HG03095 (cell line): ENCODE measurements at regions not wholly inside any gene's neighbourhood (a gene's known extent, or its start where the extent isn't known, plus 50 kb on each side); places are given as distances from the start of the nearest gene placed in this dataset.

Experiments
- ATAC-seq: cut with Tn5 transposase; IDR thresholded peaks from one replicate; pipeline ENCODE4 v1.9.1; 2021; ENCODE audit warnings: moderate library complexity; ENCODE audit not compliant: unreplicated experiment

DNA sequence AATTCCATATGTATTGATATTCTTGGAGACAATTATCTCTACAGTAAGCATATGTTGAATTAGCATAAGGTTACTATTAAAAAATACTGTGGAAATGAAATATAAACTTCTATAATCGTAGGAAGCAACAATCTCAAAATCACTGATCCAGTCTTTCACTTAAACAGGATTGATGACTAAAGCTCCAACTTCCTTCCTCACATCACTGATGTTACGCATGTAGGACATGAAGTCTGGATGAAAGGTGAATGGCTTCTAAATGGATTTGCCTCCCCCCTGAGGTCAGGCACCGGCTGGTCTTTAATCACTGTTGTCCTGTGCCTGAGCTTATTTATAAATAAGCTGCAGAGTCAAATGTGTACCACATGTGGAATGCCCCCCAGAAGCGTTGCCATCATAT, 157.1 kb upstream of the NFIB start:
- no peak for ATAC-seq

DNA sequence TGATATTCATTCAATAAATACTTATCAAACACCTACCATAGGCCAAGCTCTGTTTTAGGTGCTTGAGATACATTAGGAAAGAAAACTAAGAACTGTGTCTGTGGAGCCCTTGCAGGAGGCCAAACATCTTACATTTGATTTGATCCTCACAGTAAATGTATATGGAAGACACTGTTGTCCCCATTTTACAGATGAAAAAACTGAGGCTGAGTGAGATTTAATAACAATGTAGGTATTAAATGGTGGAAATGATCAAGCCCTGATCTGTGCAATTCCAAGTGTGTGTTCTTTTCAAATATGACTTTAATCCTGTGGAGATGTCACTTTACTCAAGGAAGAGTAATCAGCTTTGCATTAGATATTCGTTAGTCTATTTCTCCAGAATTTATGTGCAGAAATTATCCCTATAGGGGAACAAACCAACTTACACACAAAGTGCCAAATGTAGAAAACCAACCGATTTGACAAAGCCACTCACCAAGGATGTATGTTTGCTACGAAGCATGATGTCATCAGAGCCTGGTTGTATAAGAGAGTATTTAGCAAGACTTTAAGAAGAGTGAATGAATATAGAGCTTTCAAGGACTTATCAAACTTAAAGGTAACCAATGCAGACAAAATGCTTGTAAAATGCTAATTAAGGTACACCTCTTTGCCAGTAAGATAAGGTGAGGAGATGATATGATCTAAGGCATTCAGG, 153.9 kb upstream of the NFIB start:
- no peak for ATAC-seq

DNA sequence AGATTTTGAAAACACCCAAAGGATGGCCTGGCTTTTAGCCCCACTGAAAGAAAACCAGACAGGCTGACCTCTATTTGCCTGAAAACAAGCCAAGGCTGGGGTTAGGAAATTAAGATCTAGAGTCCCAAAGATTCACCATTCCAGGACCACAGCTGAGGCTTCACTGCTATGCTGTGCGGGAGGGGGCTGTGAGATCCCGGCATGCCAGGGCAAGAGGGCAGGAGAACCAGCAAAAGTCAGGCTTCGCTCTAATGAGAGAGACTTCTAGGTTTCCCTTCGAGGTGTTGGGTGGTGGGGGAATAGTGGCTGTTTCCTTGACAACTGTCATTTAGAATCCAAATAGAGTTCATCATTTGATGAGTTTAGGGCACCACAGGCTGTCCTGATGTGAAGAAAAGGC, 152.9 kb upstream of the NFIB start:
- ATAC-seq, result no peak

DNA sequence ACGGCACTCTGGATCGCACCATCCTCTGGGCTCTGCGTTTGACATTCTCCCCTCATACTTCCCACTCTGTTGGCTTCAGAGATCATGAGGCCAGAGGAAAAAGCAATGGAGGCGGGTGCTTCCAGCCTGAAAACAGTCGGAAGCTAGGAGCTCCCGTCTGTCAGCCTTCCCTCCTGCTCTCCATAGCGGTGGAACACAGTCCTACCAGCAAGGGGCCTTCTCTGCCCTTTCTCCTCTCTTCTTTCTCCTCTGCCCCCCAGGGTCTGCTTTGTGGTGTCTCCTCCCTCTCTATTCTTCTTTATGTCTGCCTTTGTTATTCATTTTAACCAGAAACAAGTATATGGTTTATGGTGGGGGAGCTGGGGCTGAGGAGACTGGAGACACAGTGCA, 152.5 kb upstream of the NFIB start:
- no peak for ATAC-seq

DNA sequence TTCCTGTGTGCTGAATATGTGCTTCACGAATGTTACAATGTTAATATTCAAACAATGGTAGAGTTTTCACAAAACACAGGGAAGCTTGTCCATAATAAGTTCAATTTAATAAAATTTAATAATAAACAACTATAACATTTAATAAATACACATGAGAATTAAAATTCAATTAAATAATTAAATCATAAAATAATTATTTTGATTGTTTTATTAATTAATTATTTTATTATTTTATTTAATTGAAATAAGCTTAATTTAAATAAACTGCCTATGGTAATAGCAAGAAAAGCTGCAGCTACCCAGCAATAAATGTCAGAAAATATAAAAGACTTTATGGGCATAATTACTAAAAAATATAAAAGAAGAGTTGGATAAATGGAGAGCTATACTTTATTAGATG, 149.0 kb upstream of the NFIB start:
- ATAC-seq, result no peak

DNA sequence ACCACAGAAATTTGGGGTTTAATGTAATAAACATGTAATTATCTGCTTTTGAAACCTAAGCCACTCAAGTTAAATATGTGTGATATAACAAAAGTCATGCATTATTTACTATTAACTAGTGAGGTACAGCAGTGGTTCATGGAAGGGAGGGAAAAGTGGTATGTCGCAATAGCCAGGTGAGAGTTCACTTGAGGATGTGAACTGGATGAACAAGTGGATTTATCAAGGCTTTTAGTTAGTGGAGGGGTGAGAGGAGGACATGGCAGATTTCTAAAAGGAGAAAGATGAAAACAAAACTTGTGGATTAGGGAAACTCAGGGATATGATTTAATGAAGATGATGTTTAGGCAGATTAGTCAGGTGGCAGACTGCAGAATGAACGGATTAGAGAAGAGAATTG, 141.3 kb upstream of the NFIB start:
- ATAC-seq, result no peak

DNA sequence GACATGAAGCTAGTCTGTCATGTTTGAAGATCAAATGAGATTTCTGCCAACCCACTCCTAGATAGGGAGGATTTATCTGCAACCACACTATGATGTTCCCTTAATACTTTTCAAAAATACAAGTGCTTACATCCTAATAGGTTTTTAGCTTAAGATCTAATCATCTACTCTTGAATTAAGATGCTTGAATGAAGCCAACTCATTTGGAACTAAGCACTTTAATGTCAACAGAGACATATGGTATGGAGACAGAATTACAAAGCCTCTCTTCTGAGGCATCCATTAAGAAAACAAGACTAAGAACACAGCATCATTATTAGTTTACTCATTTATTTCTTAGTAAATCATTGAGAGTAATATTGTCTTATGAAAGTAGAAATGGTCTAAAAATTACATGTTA, 139.3 kb upstream of the NFIB start:
- no peak for ATAC-seq

DNA sequence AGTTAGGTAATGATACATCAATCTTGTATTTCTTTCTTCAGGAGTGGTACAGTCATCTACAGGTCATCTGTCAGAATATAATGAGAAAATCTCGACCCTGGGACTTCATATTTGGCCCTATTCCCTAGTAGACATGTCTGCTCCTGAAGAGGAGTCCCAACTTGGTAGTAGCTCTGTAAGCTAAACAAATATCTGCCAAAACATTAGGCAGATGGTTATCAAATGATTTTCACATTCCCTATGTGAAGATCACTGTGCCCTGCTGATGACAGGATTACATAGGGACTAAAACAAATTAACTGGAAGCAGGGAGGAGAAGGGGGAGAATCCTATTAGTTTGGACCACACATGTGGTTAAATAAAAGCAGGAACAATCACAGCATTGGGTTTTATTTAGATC, 138.6 kb upstream of the NFIB start:
- no peak for ATAC-seq

DNA sequence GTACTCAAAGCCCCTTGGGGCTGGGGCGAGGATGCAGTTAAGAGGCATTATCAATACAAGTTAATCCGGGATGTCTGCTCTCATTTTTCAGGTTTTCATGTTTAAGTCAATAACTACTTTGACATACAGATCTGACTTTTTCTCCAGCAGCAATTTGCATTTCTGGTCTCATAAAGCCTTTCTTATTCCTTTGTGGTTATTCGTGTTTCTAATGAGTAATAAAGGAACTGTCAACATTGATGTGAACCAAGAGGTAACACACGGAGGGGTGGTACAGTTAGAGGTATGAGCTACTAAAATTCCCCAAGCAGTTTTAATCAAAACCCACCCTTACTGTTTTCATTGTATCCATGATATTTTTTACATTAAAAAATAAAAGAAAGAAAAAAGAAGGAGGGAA, 138.0 kb upstream of the NFIB start:
- ATAC-seq, result peak; percentile 92

DNA sequence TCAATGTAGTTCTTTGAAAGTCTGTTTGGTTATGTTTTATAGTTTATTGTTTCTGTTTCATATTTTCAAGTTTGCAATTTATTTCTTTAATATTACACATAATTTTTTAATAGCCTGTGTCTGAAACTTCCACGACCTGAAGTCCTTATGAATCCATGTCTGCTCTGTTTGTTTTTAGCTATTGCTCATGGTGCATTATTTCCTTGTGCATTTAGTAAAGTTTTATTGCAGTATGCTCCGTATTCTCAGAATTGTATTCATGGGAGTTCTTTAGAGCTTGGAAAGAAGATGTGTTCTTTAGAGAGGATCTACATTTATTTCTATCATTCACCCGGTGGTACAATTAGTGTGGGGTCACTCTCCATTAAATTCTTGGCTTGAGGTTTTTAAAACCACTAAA, 133.2 kb upstream of the NFIB start:
- no peak for ATAC-seq

DNA sequence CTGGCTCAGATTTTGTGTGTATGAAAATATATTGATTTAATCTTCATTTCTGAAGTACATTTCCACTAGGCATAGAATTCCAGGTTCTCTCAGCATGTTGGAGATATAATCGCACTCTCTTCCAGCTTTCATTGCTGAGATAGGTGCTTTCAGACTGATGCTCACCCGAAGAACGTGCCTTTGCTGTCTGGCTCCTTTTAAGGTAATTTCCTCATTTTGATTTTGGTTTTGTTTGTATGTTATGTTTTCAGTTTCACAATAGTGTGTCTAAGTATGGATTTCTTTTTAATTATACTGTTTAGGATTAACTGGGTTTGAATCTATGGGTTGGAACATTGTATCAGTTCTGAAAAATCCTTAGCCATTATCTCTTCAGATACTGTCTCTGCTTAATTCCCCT, 132.0 kb upstream of the NFIB start:
- ATAC-seq, result no peak

DNA sequence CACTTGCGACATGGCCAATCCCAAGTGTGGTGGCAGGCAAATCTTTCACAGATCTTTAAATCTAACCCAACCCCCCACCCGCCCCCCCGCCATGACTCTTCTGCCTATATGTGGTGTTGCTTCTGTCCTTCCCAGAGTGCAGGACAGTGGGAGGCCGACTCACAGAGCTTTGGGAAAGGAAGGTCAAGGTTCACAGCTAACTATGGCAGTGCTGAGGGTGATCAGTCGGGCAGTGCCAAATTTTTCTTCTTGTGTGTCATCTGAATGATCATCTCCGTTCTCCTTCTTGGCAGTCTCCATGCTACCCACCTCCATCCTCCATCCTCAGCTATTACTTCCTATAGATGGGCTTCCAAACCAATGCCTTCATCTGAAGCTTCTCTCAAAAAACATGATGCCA, 129.0 kb upstream of the NFIB start:
- no peak for ATAC-seq

DNA sequence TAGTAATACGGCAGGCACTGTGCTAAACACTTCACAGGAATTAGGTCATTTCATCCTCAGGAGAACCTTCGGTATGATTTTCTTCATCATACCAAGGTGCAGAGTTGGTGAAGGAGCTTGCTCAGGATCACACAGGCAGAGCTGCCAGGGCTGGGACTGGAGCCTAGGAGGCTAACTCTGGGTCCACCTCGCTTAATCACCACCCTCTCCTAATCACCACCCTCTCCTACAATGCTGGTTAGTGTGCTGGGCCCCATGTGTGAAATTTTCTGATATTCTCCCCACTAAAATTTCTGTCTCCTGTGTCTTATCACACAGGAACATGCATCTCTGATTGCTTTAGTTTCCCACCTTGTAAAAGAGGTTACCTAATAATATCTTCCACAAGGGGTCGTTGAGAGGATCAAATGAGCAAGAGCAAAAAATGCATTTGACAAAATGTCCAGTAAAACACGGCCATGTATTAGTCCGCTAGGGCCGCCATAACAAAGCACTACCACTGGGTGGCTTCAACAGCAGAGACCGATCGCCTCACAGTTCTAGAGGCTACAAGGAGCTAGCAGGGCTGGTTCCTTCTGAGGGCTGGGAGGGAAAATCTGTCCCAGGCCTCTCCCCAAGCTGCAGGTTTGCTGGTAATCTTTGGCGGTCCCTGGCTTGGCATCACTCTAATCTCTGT, 128.2 kb upstream of the NFIB start:
- ATAC-seq, result no peak

DNA sequence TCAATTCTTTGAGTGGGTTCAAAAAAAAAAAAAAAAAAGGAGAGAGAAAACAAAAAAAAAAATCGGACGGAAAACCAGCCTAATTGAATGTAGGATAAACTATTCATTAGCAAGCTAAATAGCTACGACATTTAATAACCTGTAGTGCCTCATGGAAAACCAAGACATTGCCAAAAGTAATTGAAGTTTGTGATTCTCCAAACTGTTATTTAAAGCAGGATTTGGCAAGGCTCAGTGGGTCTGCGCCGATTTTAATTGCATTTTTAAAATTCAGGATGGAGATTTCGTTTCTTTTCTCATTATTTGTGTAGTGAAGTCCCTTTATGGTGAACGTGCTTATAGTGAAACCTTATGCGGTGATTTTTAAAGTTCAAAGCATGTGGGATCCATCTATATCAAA, 127.2 kb upstream of the NFIB start:
- no peak for ATAC-seq

DNA sequence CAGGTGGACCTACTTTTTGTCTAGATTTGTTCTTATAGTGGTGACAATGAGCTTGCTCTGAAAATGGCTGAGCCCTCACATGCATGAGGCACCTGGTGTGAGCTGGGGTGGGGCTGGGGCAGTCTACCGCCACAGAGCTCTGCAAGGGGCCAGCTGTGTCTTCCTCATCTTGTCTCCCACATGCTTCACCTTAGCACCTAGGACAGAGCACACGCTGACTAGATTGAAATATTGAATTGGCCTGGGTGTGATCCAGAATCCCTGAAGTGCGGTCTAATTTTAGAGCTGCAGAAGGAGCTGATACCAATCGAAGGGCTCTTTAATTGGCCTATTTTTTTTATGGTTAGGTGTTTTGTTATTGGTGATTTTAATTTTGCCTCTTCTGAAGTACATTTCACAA, 126.1 kb upstream of the NFIB start:
- no peak for ATAC-seq

DNA sequence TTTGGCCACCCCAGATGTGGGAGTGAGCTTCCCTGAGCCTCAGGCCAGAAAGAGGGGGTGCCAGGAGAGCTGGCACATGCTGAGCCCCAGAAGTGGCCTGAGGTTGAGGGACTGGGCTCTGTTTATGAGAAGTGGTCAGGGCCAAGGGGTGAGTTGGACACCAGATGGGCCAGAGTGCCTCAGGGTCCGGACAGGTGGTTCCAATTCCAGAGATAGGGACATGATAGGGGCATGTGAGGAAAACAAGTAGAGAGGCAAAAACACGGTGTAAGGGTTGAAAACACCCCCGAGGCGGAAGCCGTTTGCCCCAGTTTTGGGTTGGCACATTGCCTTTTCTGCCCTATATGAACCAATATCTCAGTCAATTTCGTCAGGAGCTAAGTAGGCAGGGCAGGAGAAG, 125.6 kb upstream of the NFIB start:
- ATAC-seq, result no peak

DNA sequence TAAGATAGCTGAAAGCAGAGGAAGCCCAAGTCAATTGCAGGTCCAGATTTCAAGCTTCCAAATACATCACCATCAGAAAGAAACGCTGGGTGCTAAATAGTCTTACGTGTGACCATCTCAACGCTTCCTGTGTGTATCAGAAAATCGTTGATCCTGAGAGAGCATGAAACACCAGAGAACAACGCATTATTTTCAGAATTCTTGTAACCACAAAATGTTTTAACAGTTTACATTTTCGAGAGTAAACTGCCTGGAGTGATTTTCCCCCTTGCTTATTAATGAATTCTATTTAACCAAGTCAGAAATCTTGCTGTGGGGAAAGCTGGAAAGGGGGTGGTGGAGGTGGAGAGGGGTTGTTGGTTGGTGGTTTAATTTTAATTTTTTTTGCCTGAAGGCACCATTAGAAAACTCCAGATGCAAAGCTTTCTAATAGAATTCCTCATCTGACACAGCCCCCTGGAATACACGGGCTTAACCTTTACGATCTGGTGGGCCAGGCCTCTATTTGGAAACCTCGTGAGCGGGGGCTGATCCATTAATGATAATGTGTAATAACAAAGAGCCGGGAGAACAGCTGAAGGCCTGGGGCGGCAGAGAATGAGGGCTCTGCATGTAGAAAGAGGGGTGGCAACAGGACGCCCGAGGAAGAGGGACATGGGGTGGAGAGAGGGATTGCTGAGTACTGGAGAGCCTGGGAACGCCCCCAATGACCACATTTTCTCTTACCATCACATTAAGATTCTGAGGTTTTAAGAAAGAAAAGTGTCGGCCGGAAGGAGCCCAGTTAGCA, 124.5 kb upstream of the NFIB start:
- no peak for ATAC-seq

DNA sequence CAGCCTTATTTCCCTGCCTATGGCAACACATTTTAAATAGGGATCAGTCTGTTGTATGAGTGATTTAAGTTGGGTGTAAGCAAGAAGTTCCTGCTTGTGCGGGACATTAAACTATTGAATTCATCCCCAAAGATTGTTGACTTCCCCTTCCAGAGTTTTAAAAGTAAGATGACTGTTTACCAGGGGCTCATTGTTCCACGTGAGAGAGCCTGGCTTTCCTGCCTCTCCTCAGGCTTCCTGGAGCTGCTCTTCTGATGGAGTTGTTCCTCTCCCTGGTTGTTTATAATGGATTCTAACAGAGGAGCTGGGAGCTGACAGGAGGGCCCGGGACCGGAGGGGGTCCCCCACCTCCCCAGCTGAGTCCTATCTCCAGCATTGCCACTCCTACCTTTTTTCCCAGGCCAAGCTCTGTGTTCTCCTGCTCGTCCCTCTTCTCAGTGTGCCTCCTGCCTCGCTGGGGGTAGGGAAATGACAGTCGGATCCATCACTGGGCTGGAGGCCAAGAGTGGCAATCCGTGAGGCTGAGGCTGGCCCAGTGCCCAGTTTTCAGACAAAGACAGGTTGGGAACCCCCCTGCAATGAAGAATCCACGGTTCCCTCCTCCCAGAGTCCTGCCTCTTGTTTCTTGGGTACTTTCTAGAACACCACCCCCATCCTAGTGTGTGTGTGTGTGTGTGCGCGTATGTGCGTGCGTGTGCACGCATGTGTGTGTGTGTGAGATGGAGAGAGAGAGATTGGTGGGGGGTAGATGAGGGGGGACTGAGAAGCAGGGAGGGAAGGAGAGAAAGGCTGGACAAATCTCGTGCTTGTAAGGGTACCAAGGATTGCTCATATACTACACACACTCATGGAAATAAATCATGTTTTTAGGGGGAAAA, 123.7 kb upstream of the NFIB start:
- no peak for ATAC-seq

DNA sequence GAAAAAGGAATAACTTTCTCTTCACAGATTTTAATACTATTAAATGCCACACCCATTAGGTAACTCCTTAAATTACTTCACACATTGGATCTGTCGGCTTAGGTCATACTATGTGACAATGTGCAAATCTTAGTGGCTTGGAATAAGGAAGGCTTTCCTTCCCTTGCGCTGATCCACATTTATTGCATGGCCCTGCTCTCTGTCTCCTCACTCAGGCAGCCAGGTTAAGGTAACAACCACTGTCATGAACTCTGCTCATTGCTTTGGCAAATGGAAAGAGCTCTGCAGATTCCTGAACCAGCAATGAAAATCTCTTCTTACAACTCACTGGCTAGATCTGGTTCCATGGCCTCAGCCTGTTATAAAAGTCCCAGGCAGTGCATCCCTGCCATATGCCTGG, 121.9 kb upstream of the NFIB start:
- no peak for ATAC-seq

DNA sequence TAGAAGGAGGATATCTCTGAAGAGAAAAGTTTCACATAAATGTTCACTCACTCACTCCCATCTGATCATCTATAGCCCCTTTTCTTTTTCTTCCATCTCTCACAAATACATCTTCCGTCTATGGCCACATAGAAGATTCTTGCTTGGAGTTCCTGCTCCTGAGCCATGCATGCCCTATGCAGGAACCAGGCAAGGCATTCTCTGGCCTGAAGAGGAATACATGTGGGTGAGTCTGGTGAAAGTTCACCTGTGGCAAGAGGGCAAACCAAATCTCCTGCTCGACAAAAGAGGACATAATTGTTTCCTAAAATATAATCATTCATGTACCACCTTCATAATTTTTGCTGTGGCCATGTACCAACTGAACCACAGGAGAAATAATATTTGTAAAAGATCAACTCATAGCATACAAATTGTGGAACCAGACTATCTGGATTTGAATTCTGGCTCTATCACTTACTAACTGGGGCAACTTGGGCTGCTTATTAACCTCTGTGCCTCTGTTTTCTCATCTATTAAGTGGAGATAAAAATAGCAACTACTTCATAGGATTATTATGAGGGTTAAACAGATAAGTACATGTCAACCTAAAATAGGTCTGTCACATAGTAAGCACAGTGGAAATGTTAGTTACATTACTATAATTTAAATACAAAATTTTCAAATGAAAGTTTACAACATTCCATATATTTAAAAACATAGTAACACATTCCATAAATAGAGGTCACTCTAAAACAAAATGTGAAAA, 121.2 kb upstream of the NFIB start:
- ATAC-seq, result no peak

DNA sequence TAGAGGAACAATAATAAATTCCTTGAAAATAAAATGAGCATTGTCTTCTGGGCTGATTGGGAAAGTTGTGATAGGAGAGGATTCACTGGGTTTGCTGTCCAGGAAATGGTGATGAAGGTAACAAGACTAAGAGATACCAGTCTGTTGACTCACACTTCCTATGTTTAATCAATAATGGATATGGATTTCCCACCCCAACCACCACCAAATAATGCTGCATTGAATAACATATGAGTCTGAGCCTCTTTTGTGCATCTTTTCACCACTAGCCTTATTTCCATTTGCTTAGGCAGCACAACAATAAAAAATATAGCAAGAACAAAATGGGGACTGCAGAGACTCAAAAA, 120.2 kb upstream of the NFIB start:
- ATAC-seq, result no peak
